GM12891 (cell line): ENCODE measurements at regions not wholly inside any gene's neighbourhood (a gene's known extent, or its start where the extent isn't known, plus 50 kb on each side); places are given as distances from the start of the nearest gene placed in this dataset.

Experiments
- POLR2A ChIP-seq: IDR thresholded peaks from 2 replicates; pipeline ENCODE4 v1.6.1; 2011; ENCODE audit warnings: low read depth, low read length, control low read depth
- POLR2AphosphoS5 ChIP-seq: IDR thresholded peaks from 2 replicates; pipeline ENCODE4 v1.6.1; 2011; ENCODE audit warnings: low read depth, low read length, control low read depth
- POU2F2 ChIP-seq: IDR thresholded peaks from 2 replicates; pipeline ENCODE4 v1.6.1; 2011; ENCODE audit warnings: low read depth, mild to moderate bottlenecking, control low read depth, low read length, moderate library complexity
- SPI1 ChIP-seq: IDR thresholded peaks from 2 replicates; pipeline ENCODE4 v1.6.1; 2011; ENCODE audit warnings: low read depth, low read length, control low read depth

GRCh38 chr4:60544981-60545380, 655.1 kb upstream of the ADGRL3 start:
- TF ChIP-seq POLR2A (no peak), POLR2AphosphoS5 (no peak), SPI1 (no peak), POU2F2 (no peak)
